H1 (cell line): ENCODE measurements at regions not wholly inside any gene's neighbourhood (a gene's known extent, or its start where the extent isn't known, plus 50 kb on each side); places are given as distances from the start of the nearest gene placed in this dataset.

ENCODE experiments used
- EZH2 ChIP-seq: fragments of 200-600 bp; sonication (generic); IDR thresholded peaks from 2 replicates; pipeline ENCODE4 v1.7.1; 2012; ENCODE audit warnings: low read depth, mild to moderate bottlenecking, moderate library complexity, low read length, inconsistent platforms; ENCODE audit not compliant: severe bottlenecking
- SP2 ChIP-seq: IDR thresholded peaks from 2 replicates; pipeline ENCODE4 v1.6.1; 2012; ENCODE audit warnings: mild to moderate bottlenecking, low read length, inconsistent platforms

DNA sequence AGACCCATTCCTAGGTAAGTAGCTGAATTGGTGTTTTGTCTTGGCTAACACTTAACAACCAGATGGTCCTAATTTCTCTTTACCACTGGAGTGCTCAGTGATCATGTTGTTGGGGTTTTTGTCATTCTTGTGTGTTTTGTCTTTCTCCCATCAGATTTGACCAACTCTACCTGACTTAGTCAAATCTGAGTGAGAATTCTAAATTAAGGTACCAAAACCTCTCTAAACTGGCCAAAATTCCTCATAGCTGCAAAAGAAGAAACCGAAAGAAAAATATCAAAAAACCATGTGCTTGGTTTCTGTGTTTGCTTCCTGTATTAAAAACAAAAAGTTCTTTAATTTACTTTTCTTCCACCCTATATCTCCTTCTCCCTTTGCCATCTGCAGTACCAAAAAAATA, 350.7 kb upstream of the SPHKAP start:
- TF ChIP-seq SP2 (no peak), EZH2 (no peak)
